GM19023 (cell line): ENCODE measurements at regions not wholly inside any gene's neighbourhood (a gene's known extent, or its start where the extent isn't known, plus 50 kb on each side); places are given as distances from the start of the nearest gene placed in this dataset.

ENCODE experiments used
- ATAC-seq: cut with Tn5 transposase; IDR thresholded peaks from one replicate; pipeline ENCODE4 v1.9.1; 2021; ENCODE audit warnings: mild to moderate bottlenecking, moderate library complexity; ENCODE audit not compliant: unreplicated experiment

GRCh38 chr5:93322974-93323860 is 257.8 kb downstream of the NR2F1-AS1 start:
- no peak for ATAC-seq

DNA sequence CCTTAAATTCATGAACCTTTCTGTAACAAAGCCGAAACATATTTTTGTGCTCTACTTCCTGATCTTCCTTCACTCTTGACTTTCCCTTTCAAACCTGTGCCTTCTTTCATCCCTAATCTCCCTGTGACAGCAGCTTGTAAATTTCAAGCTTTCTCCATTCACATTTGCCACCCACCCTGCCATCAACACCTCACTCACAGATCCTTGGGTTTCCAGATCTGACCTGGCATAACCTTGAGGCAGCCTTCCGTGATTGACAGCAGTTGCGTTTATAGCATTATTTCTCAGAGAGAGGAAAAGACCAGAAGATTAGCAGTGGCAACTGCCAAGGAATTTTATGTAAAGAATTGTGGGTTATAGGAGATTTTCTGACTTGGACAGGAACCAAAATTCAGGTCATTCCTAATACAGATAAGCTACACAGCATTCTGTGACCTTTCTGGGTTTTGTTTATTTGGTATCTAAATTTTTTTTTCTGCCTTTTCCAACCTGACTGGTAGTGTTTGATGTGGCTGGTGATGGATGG is 260.0 kb downstream of the NR2F1-AS1 start:
- ATAC-seq, result no peak

GRCh38 chr5:93313672-93314071 is 267.3 kb downstream of the NR2F1-AS1 start:
- no peak for ATAC-seq

GRCh38 chr5:93311881-93312280 is 269.1 kb downstream of the NR2F1-AS1 start:
- ATAC-seq, result no peak

GRCh38 chr5:93307557-93307956 is 273.5 kb downstream of the NR2F1-AS1 start:
- ATAC-seq, result no peak

GRCh38 chr5:93305984-93306383 is 275.0 kb downstream of the NR2F1-AS1 start:
- ATAC-seq, result no peak

- no peak for ATAC-seq
Measured at GRCh38 chr5:93304456-93305250, 276.4 kb downstream of the NR2F1-AS1 start.

DNA sequence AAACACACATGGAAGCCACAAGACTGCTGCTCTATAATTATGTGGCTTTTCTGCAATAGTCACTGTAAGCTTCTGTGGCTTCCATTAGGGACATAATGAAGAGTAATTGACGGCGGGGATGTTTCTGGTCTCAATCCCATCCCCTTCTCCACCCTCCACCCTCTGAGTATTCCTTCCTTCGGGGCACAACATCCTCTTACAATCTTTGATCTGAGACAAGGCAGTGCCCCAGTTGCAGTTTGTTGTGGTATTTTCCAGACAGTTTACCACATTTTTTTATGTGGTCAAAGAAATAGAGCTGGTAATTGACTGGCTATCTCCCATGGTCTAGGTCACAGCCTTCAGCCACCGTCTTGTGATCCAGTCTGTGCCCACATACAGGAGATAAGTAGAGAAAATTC is 277.7 kb downstream of the NR2F1-AS1 start:
- ATAC-seq, result no peak

GRCh38 chr5:93302711-93303110 is 278.3 kb downstream of the NR2F1-AS1 start:
- no peak for ATAC-seq

- ATAC-seq, result no peak
Measured at GRCh38 chr5:93300945-93301344, 280.1 kb downstream of the NR2F1-AS1 start.

- ATAC-seq, result no peak
Measured at GRCh38 chr5:93300309-93300923, 280.6 kb downstream of the NR2F1-AS1 start.

DNA sequence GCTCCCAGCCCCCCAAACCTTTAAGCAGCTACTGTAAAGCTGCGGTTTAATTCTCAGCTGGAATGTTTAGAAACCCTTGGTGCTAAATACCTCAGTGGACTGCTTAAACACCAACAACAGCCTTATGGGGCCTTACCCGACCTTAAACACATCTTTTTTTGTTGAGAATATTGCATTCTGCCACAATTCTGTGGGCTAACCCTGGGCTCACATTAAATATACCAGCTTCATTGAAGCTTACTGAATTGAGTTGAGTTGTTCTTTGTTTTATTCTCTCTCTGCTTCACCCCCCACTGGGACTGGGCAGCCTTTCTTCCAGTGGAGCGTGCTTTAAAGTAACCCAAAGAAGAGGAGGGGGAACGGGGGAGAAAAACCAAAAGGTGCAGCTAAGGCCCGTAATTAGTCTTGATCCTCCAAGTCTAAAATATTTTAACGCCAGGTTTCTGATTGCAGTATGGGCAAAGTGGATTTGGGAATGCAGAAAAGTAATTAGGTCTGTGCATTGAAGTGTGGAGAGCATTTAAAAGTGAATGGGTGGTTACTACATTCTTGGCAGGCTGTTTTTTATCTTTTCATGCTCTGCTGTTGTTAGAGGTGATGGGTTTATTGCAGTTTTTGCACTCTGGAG is 281.2 kb downstream of the NR2F1-AS1 start:
- no peak for ATAC-seq

GRCh38 chr5:93297116-93297515 is 283.9 kb downstream of the NR2F1-AS1 start:
- no peak for ATAC-seq

DNA sequence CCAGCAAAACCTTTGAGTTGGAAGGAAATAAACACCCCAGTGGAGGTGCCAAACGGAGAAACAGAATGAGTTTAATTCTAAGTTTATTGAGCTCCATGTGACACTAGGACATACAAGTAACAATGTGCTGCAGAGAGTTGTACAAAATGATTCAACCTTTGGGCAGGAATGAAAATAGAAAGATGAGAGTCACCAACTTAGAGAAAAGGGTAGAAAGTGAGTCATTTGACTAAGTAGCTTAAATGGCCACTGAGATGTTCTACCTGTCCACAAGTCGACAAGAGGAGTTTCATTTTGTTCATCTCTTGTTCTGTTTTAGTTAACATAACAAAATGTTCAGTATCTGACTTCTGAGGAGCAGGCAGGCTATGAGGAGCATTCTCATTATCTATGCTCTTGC is 284.7 kb downstream of the NR2F1-AS1 start:
- ATAC-seq, result no peak

DNA sequence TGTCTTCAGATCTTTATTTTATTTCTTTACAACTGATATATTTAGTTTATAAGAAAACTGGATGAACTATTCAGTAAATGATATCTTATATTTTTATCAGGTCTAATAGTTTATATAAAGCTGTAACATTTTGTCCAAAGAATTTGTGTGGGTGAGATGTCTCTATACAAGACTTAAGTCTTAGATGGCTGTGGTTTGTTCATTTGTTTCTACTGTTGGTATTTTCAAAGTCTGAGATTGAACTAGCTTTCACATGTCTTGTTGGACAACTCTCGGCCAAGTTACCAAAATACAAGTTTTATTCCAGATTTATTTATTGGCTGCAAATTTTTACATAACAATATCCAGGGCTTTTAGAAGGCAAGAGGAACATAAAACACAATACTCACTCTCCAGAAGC is 286.0 kb downstream of the NR2F1-AS1 start:
- no peak for ATAC-seq

DNA sequence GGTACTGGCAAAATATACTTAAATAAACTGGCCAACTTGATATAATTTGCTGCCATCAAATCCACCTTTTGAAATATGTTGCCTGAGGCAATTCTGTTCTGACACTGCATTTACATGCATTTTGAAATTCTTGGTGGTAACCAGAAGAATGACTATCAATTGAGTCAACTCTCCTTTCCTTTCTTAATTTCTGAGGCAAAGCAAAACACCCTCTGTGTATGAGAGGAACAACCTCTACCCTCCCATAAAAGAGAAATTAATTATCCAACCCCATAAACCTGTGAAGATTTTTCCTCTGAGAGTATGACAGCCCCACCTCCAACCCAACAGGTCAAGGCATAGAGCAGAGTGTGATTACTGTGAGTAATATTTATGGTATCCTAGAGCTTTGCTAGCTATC is 286.8 kb downstream of the NR2F1-AS1 start:
- no peak for ATAC-seq

GRCh38 chr5:93289942-93290341 is 291.1 kb downstream of the NR2F1-AS1 start:
- ATAC-seq, result no peak

GRCh38 chr5:93285461-93285860 is 295.6 kb downstream of the NR2F1-AS1 start:
- no peak for ATAC-seq

GRCh38 chr5:93281980-93282772 is 298.8 kb downstream of the NR2F1-AS1 start:
- no peak for ATAC-seq

DNA sequence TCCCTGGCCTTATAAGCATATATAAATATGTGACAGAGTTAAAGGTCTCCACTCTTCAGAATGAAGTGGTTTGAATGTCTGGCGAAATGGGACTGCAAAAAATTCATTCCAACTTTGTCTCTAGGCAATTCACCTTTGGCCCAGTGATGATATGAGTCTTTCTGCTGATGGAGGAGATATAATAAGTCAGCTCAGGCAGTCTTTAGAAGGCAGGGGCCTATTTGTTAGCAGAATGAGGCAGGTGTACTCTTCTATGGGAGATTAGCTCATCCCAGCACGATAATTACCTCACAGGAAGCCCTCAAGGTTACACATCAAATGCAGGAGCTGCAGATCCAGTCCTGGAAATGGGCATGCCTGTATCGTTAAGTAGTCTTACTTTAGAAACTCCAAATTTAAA is 300.5 kb downstream of the NR2F1-AS1 start:
- ATAC-seq, result no peak
